ENCODE measurements at regions not wholly inside any gene's neighbourhood (a gene's known extent, or its start where the extent isn't known, plus 50 kb on each side); places are given as distances from the start of the nearest gene placed in this dataset.

GRCh38 chrX:96027407-96027806 lies 657.2 kb upstream of the DIAPH2 start:
- BruUV-seq (replicated peaks): no TSS peak
- no peak for DNase-seq (ENCODE audit: low spot score)
- Histone ChIP-seq H3K9me3 (ENCODE audit: low read depth, low read length, poor library complexity, severe bottlenecking) (no peaks in the 10 kb centered on the region), H3K27ac (ENCODE audit: low read depth, low read length, poor library complexity, severe bottlenecking) (no peak overlapping the region), H3K27me3 (replicated peaks; ENCODE audit: insufficient read depth, low read depth, low read length, poor library complexity) (no peaks in the 10 kb centered on the region), H3K4me1 (ENCODE audit: insufficient read depth, low read length, poor library complexity, severe bottlenecking) (no peaks in the 10 kb centered on the region), H3K36me3 (ENCODE audit: insufficient read depth, low read length, poor library complexity, severe bottlenecking) (no peaks in the 10 kb centered on the region), H3K4me3 (ENCODE audit: low read depth, low read length, poor library complexity, severe bottlenecking) (no peak overlapping the region)
- CTCF ChIA-PET: no interaction called here
- POLR2A ChIA-PET (ENCODE audit: low non-redundant PET): no interaction called here
- intact Hi-C loops (cut with micrococcal nuclease; ENCODE audit: unreplicated experiment): no loop called here
- TF ChIP-seq EZH2 (IDR thresholded peaks at IDR 0.05; ENCODE audit: borderline replicate concordance, low read depth, low read length, poor library complexity, severe bottlenecking): no peak
- TF ChIP-seq CTCF (conservative IDR thresholded peaks at IDR 0.05; ENCODE audit: low read depth, low read length): no peak

- H3K9me3 ChIP-seq (ENCODE audit: low read depth, low read length, poor library complexity, severe bottlenecking): no peaks in the 10 kb centered on the region
- H3K36me3 ChIP-seq (ENCODE audit: insufficient read depth, low read length, poor library complexity, severe bottlenecking): no peaks in the 10 kb centered on the region
- H3K27ac ChIP-seq (ENCODE audit: low read depth, low read length, poor library complexity, severe bottlenecking): no peak overlapping the region
- no peak overlapping the region for H3K4me3 ChIP-seq (ENCODE audit: low read depth, low read length, poor library complexity, severe bottlenecking)
- POLR2A ChIA-PET (ENCODE audit: low non-redundant PET): no interaction called here
- H3K27me3 ChIP-seq (replicated peaks; ENCODE audit: insufficient read depth, low read depth, low read length, poor library complexity): no peaks in the 10 kb centered on the region
- TF ChIP-seq CTCF (conservative IDR thresholded peaks at IDR 0.05; ENCODE audit: low read depth, low read length) (no peak), EZH2 (IDR thresholded peaks at IDR 0.05; ENCODE audit: borderline replicate concordance, low read depth, low read length, poor library complexity, severe bottlenecking) (no peak)
- H3K4me1 ChIP-seq (ENCODE audit: insufficient read depth, low read length, poor library complexity, severe bottlenecking): no peaks in the 10 kb centered on the region
- no peak for DNase-seq (ENCODE audit: low spot score)
- intact Hi-C loops (cut with micrococcal nuclease; ENCODE audit: unreplicated experiment): no loop called here
- no TSS peak for BruUV-seq (replicated peaks)
- CTCF ChIA-PET: no interaction called here
Measured at GRCh38 chrX:96052078-96052477, 632.6 kb upstream of the DIAPH2 start.

- no peaks in the 10 kb centered on the region for H3K36me3 ChIP-seq (ENCODE audit: insufficient read depth, low read length, poor library complexity, severe bottlenecking)
- BruUV-seq (replicated peaks): no TSS peak
- no peak for DNase-seq (ENCODE audit: low spot score)
- no peaks in the 10 kb centered on the region for H3K4me1 ChIP-seq (ENCODE audit: insufficient read depth, low read length, poor library complexity, severe bottlenecking)
- no peak overlapping the region for H3K4me3 ChIP-seq (ENCODE audit: low read depth, low read length, poor library complexity, severe bottlenecking)
- TF ChIP-seq CTCF (conservative IDR thresholded peaks at IDR 0.05; ENCODE audit: low read depth, low read length): no peak
- no peak for TF ChIP-seq EZH2 (IDR thresholded peaks at IDR 0.05; ENCODE audit: borderline replicate concordance, low read depth, low read length, poor library complexity, severe bottlenecking)
- no peak overlapping the region for H3K27ac ChIP-seq (ENCODE audit: low read depth, low read length, poor library complexity, severe bottlenecking)
- intact Hi-C loops (cut with micrococcal nuclease; ENCODE audit: unreplicated experiment): no loop called here
- POLR2A ChIA-PET (ENCODE audit: low non-redundant PET): no interaction called here
- no peaks in the 10 kb centered on the region for H3K9me3 ChIP-seq (ENCODE audit: low read depth, low read length, poor library complexity, severe bottlenecking)
- CTCF ChIA-PET: no interaction called here
- no peaks in the 10 kb centered on the region for H3K27me3 ChIP-seq (replicated peaks; ENCODE audit: insufficient read depth, low read depth, low read length, poor library complexity)
Measured at GRCh38 chrX:96081891-96082290, 602.8 kb upstream of the DIAPH2 start.

Measured in A673 (cell line).